NAMALWA (cell line): ENCODE measurements at regions not wholly inside any gene's neighbourhood (a gene's known extent, or its start where the extent isn't known, plus 50 kb on each side); places are given as distances from the start of the nearest gene placed in this dataset.

Experiments
- DNase-seq: peaks from one replicate; pipeline ENCODE4 v3.0.0-alpha.2; 2015; ENCODE audit warnings: low spot score

- no peak for DNase-seq
Observed at GRCh38 chr1:244347942-244348341, 103.8 kb downstream of the ADSS2 start.

- DNase-seq: no peak
Observed at GRCh38 chr1:244349103-244349531, 102.6 kb downstream of the ADSS2 start.

- no peak for DNase-seq
Observed at GRCh38 chr1:244349581-244350001, 102.1 kb downstream of the ADSS2 start.

- no peak for DNase-seq
Observed at GRCh38 chr1:244350027-244350426, 101.7 kb downstream of the ADSS2 start.

- no peak for DNase-seq
Observed at GRCh38 chr1:244352156-244352830, 99.4 kb downstream of the ADSS2 start.

- DNase-seq: no peak
Observed at GRCh38 chr1:244353551-244354091, 98.1 kb downstream of the ADSS2 start.

GRCh38 chr1:244354810-244355278, 96.9 kb downstream of the ADSS2 start:
- DNase-seq: no peak

- no peak for DNase-seq
Observed at GRCh38 chr1:244356376-244356775, 95.3 kb downstream of the ADSS2 start.
